K562 (cell line): ENCODE measurements at regions not wholly inside any gene's neighbourhood (a gene's known extent, or its start where the extent isn't known, plus 50 kb on each side); places are given as distances from the start of the nearest gene placed in this dataset.

Source experiments
- ATAC-seq: fragments of 200-7000 bp; cut with Tn5 transposase; 3 replicates; pipeline ENCODE4 v1.9.1; 2020; ENCODE audit warnings: moderate library complexity
- BruUV-seq: library from RNA; stranded (reverse); fragments of 400-500 nt; replicated peaks from 2 replicates; lab custom pipeline; 2021; lab: Mats Ljungman, UMichigan
- CTCF ChIA-PET: fragments of 300-600 bp; formaldehyde crosslinking; extraction: SDS; loops from one replicate; lab custom pipeline; 2021; ENCODE audit warnings: low intra/inter-chr PET ratio; lab: Yijun Ruan, JAX
- POLR2A ChIA-PET: fragments of 300-600, 350-650 bp; sonication (Branson Sonifier 250); formaldehyde crosslinking; extraction: SDS; loops from one replicate; lab custom pipeline; 2021; ENCODE audit warnings: antibody characterized with exemption, inconsistent platforms; lab: Yijun Ruan, JAX
- DNase-seq, 4 experiments: peaks; one replicate each; pipeline versions ENCODE4 v3.0.0 to v3.0.0-alpha.2; 2011 to 2018; ENCODE audit warnings: low spot score in 3 of 4, mixed read lengths in 3 of 4; ENCODE audit errors: extremely low read depth in 1 of 4
- FAIRE-seq: peaks from 2 replicates; lab custom pipeline; 2011; peaks lifted over from hg19 to GRCh38; lab: Jason Lieb, UNC
- H2AFZ ChIP-seq: 2 replicates; pipeline ENCODE4 v1.6.0; 2011; ENCODE audit warnings: low read depth, low read length, control low read depth, inconsistent platforms
- H3K27ac ChIP-seq: fragments of 200-600 bp; 3 replicates; pipeline ENCODE4 v1.8.0; 2011; ENCODE audit warnings: low read depth, mild to moderate bottlenecking, control low read depth, inconsistent platforms, low read length, moderate library complexity, mixed read lengths; ENCODE audit errors: extremely low read depth
- H3K27me3 ChIP-seq, 2 experiments: fragments of 300-600 bp in 1 of 2; 2 replicates in 1 of 2; 3 replicates in 1 of 2; pipeline versions ENCODE4 v1.6.0 to v1.8.0; 2011; ENCODE audit warnings: inconsistent platforms in 2 of 2, low read length in 2 of 2, mild to moderate bottlenecking in 1 of 2, mixed read lengths in 1 of 2, moderate library complexity in 1 of 2; ENCODE audit not compliant: control insufficient read depth in 2 of 2, insufficient read depth in 2 of 2
- H3K36me3 ChIP-seq: fragments of 300-600 bp; 3 replicates; pipeline ENCODE4 v1.8.0; 2011; ENCODE audit warnings: mild to moderate bottlenecking, low read length, inconsistent platforms; ENCODE audit not compliant: control insufficient read depth, insufficient read depth
- H3K4me1 ChIP-seq, 2 experiments: fragments of 200-600 bp in 1 of 2; replicated peaks in 1 of 2; 2 replicates in 1 of 2; 3 replicates in 1 of 2; pipeline versions ENCODE4 v1.5.1 to v1.8.0; 2011; ENCODE audit warnings: inconsistent platforms in 2 of 2, low read length in 2 of 2, mild to moderate bottlenecking in 1 of 2, mixed read lengths in 1 of 2, moderate library complexity in 1 of 2; ENCODE audit not compliant: control insufficient read depth in 2 of 2, insufficient read depth in 2 of 2
- H3K4me2 ChIP-seq: 2 replicates; pipeline ENCODE4 v1.6.1; 2011; ENCODE audit warnings: low read length, control low read depth, inconsistent platforms, mixed read lengths; ENCODE audit not compliant: insufficient read depth
- H3K4me3 ChIP-seq: fragments of 200-600 bp; sonication (generic), shearing (Covaris generic); 2 replicates; pipeline ENCODE4 v1.5.1; 2016; ENCODE audit warnings: control low read depth, inconsistent platforms
- H3K79me2 ChIP-seq: fragments of 200-600 bp; 3 replicates; pipeline ENCODE4 v1.8.0; 2011; ENCODE audit warnings: low read length, inconsistent platforms; ENCODE audit not compliant: control insufficient read depth, insufficient read depth
- H3K9ac ChIP-seq, 2 experiments: 2 replicates each; pipeline versions ENCODE4 v1.6.0 to v1.6.1; 2011; ENCODE audit warnings: low read depth in 2 of 2, low read length in 2 of 2, control low read depth in 1 of 2, inconsistent platforms in 1 of 2, mild to moderate bottlenecking in 1 of 2, mixed read lengths in 1 of 2; ENCODE audit not compliant: insufficient read depth in 1 of 2
- H3K9me1 ChIP-seq: one replicate; pipeline ENCODE4 v1.6.0; 2011; ENCODE audit warnings: inconsistent platforms, mild to moderate bottlenecking, low read length, moderate library complexity; ENCODE audit not compliant: control insufficient read depth, insufficient read depth
- H3K9me3 ChIP-seq: replicated peaks from 2 replicates; pipeline ENCODE4 v1.5.1; 2011; ENCODE audit warnings: low read depth, low read length, inconsistent platforms; ENCODE audit not compliant: control insufficient read depth, insufficient read depth
- H4K20me1 ChIP-seq: replicated peaks from 2 replicates; pipeline ENCODE4 v1.6.1; 2011; ENCODE audit warnings: low read length, inconsistent platforms, mixed read lengths; ENCODE audit not compliant: control insufficient read depth, insufficient read depth
- ETS2 ChIP-seq: IDR thresholded peaks from 2 replicates; pipeline ENCODE4 v1.6.1; 2016; ENCODE audit warnings: borderline replicate concordance, missing genetic modification characterization, mild to moderate bottlenecking, moderate library complexity, missing compliant biosample characterization; ENCODE audit not compliant: poor library complexity, severe bottlenecking
- MBD2 ChIP-seq: sonication (generic); IDR thresholded peaks from 2 replicates; pipeline ENCODE4 v1.6.1; 2016; ENCODE audit warnings: low read depth, borderline replicate concordance
- POLR3A ChIP-seq: IDR thresholded peaks from 2 replicates; pipeline ENCODE4 v1.6.1; 2011; ENCODE audit warnings: borderline replicate concordance, mild to moderate bottlenecking, moderate library complexity; ENCODE audit not compliant: insufficient read length, insufficient read depth; ENCODE audit errors: extremely low read depth
- SPI1 ChIP-seq: IDR thresholded peaks from 2 replicates; pipeline ENCODE4 v1.6.1; 2011; ENCODE audit warnings: low read depth, low read length, control low read depth, borderline replicate concordance
- ZBTB17 ChIP-seq: fragments of 450-650 bp; formaldehyde crosslinking; IDR thresholded peaks from 2 replicates; pipeline ENCODE4 v1.4.0; 2020; ENCODE audit warnings: mild to moderate bottlenecking
- ZC3H8 ChIP-seq: fragments of 450-650 bp; IDR thresholded peaks from 2 replicates; pipeline ENCODE4 v1.6.1; 2017
- ZNF668 ChIP-seq: fragments of 250-450 bp; sonication (Bioruptor Pico); IDR thresholded peaks from 2 replicates; pipeline ENCODE4 v1.8.0; 2022; ENCODE audit warnings: mild to moderate bottlenecking, inconsistent platforms
- WGBS: fragments of 100-300 bp; shearing (Covaris generic); methylation state at CpG from one replicate; pipeline ENCODE4 v1.1.6; 2016; ENCODE audit warnings: low coverage, mixed read lengths; ENCODE audit not compliant: insufficient coverage; ENCODE audit errors: missing lambda C conversion rate; 5-methylcytosine and 5-hydroxymethylcytosine counted together
- in situ Hi-C: fragments of 300-500 bp; cut with MboI; formaldehyde crosslinking; loops from 4 replicates; pipeline ENCODE4 v1.15.0; 2018; ENCODE audit warnings: inconsistent platforms, mixed read lengths
- intact Hi-C: fragments of 100-400 bp; cut with micrococcal nuclease; formaldehyde crosslinking; loops from 2 replicates; pipeline ENCODE4 v1.14.2; 2022

DNA sequence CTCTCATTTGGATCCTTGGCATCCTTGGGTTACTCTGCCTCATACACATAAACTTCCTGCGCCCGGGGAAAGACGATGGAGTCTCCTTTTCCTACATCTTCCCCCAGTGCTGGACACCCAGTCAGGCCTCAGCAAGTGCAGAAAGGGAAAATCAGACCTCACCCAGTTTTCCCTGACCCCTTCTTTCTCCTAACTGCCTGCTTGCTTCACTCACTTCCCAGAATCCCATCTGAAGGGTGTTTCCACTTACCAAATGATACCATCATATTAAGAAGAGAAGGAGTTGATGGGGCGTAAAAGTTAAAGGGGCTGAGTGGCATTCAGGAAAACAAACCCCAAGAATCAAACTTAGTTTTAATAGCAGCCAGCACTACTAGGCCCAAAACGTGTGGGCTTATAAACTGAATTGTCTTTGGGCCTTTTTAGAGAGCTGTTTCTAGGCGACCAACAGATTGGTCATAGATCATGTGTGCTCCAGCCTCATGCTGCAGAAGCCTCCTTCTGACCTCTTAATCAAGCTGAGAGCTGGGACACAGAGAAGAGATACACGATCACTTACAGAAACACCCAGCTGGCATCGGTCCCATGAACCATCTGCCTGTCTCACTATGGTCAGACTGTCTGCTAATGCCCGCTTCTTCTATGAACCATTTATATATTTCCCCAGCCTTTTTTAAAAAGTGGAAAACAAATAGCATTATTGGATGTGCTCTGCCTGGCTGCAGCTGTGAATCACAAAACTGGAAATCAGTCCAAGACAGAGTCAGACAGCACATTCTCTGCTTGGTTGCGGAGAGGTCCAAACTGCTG, 165.7 kb upstream of the SLC14A2 start (continued):
- TF ChIP-seq ETS2 (tag) (no peak), MBD2 (no peak), ZC3H8 (no peak)

DNA sequence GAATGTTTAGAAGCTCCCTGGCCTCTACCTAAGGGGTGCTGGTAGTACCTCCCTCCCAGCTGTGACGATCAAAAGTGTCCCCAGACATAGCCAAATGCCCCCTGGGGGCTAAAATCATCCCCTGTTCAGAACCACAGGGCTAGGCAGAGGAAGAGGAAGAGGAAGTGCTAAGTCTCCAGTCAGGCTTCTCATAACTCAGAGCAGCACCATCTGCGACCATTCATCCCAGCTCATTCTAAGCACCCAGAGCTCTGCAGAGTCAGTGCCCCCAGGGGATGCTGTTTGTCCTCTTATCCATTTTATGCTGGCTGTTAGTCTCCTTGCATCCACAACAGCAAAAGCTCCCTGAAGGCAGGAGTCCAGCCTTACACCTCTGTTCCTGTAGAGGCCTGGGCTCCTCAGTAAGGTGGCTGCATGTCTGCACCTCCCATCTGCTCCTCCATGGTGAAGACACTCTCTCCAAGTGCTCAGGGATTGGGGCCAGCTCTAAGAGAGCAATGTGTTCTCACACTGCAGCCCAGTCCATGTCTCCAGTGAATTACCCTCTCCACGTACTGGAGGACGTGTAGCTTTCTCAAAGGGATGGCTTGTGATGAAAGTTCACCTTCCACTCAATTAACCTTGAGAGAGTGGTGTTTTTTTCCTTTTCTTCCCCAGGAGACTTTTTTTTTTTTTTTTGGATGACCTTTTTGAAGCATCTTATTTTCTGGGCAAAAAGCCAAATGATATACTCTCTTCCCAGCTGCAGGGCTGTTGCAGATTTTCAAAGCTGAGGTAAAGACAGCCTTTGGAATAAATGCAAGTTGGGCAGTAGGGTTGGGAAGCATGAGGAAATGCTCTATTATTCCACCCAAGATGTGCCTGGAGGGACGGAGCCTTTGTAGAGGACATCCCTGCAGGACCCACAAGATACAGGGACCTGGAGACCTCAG, 158.9 kb upstream of the SLC14A2 start:
- WGBS = 2% methylated on average over 4 of the region's 5 CpGs
- H3K27me3 ChIP-seq = no peaks in the 10 kb centered on the region
- no peaks in the 10 kb centered on the region for H3K4me1 ChIP-seq
- intact Hi-C loops (no loop called here), in situ Hi-C loops (no loop called here)
- no peaks in the 10 kb centered on the region for H4K20me1 ChIP-seq
- no peak for TF ChIP-seq ZBTB17 (CRISPR knock-in tag)
- TF ChIP-seq SPI1 = peak; percentile 60; the same call in 1 of the 2 replicates
- no peak for TF ChIP-seq POLR3A
- no peak for TF ChIP-seq ZNF668
- H3K9me3 ChIP-seq = no peaks in the 10 kb centered on the region
- BruUV-seq = no TSS peak
- no peak overlapping the region for H2AFZ ChIP-seq
- no peak overlapping the region for H3K27ac ChIP-seq
- FAIRE-seq (no peak), ATAC-seq (no peak), DNase-seq (no peak)
- H3K4me2 ChIP-seq = no peak overlapping the region
- POLR2A ChIA-PET = interaction anchor here (0.7 kb wide), 1 partner anchor 50 kb away, joined by 3 read pairs; no protein-coding TSS in a partner anchor
- H3K9me1 ChIP-seq = no peaks in the 10 kb centered on the region
- CTCF ChIA-PET = no interaction called here
- H3K79me2 ChIP-seq = no peaks in the 10 kb centered on the region
- no peak overlapping the region for H3K9ac ChIP-seq
- H3K4me3 ChIP-seq = no peak overlapping the region
- H3K36me3 ChIP-seq = no peaks in the 10 kb centered on the region
